ENCODE measurements at regions not wholly inside any gene's neighbourhood (a gene's known extent, or its start where the extent isn't known, plus 50 kb on each side); places are given as distances from the start of the nearest gene placed in this dataset.

- DNase-seq (ENCODE audit: low read depth in 2 of 2), result no peak
Measured at GRCh38 chr15:72920551-72920950, 131.7 kb upstream of the NEO1 start.

DNA sequence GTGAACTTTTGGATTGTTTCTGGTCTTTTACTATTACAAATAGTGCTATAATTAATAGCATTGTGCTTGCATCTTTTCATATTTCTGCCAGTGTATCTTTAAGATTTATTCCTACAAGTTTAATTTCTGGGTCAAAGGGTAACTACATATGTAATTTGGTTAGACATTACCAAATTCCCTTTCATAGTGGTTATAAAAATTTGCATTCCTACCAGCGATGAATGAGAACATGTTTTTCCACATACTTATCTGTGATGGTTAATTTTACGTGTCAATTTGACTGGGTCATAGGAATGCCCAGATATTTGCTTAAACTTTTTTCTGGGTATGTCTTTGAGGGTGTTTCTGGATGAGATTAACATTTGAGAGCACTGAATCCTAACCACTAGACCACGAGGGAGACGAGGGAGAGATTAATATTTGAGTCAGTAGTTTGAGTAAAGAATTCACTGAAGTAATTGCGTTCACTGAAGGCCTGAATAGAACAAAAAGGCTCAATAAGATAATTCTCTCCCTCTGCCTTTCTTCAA, 132.3 kb upstream of the NEO1 start:
- no peak for DNase-seq (ENCODE audit: low read depth in 2 of 2)

DNA sequence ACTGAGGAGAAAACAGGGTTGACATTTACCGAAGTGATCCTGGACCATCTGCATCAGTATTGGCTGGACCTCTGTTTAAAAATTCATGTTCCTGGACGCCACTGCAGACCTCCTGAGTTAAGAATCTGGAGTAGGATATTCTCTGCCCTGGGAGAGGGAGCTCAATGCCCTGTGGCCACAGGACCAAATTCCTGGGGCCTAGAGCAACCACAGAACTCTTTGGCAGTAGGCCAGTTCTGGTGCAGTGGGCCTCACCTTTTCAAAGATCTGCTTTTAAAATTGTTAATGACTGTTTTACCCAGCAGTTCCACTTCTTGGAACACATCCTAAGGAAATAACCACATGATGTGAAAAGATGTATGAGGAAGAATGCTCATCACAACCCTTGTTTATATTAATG, 133.3 kb upstream of the ADPGK start:
- no peak for DNase-seq (ENCODE audit: low read depth in 2 of 2)

DNA sequence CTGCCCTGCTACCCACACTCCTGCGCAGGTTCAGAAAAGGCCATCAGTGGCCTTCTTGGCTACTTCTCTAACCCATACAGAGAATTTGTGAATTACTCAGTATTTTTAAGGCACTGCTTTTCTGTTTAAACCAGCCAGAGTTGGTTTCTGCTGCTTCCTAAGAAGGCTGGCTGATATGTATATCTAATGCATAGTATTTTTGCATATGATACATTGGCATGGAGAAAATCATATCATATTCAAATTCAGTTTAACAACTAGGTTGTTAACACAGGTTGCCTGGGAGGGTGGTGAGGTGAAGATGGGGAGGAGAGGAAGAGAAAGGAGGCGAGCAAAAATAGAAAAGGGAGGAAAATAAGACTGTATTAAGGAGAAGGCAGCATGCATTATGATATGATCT, 132.8 kb upstream of the ADPGK start:
- no peak for DNase-seq (ENCODE audit: low read depth in 2 of 2)

DNA sequence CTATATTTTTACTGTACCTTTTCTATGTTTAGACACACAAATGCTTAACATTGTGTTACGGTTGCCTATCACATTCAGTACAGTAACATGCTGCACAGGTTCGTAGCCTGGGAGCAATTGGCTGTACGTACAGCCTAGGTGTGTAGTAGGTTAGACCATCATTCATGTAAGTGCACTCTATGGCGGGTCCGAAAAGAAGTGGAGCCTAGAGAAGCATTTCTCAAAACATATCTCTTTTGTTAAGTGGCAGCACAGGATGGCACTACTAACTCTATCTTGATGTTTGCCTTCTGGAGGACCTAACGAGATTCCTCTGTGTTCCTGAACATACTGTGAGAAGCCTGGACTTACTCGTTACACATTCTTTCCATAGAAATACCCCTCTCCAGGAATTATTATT, 132.3 kb upstream of the ADPGK start:
- no peak for DNase-seq (ENCODE audit: low read depth in 2 of 2)

- DNase-seq (ENCODE audit: low read depth in 2 of 2), result no peak
Measured at GRCh38 chr15:72912996-72913395, 129.4 kb upstream of the ADPGK start.

GRCh38 chr15:72912121-72912520, 128.6 kb upstream of the ADPGK start:
- no peak for DNase-seq (ENCODE audit: low read depth in 2 of 2)

DNA sequence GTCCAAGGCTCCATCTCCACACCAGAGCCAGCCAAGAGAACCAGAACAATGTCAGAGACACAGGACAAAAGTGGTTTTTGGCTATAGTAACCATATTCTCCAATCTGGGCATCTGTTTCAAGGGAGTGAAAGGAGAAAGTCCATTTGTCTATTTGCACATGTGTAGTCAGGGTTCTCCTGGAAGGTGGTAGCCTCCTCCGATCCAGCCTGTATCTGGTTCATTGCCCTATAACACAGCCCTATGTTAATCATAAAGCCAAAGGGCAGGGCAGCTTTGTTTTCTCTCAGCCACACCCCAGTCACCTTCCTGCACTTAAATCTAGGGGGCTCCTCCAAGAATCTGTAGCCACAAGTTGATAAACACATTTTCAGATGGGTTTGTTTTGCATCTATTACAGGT, 128.1 kb upstream of the ADPGK start:
- no peak for DNase-seq (ENCODE audit: low read depth in 2 of 2)

DNA sequence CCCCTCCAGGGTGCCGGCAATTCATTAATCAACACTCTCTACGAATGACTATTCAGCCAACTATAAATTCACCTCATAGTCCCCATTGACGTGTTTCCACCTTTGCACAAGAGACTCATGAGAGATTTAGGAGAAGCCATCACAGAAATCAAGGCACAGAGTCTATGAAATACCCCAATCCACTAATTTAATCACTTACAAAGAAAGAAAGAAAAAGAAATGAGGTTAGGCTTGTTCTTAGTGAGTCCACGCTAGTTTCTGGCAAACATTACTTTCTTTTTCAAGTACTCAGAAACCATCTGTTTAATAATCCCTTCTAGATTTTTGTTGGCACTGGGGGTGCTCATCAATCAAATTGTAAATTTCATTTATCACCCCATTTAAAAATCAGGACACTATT, 125.2 kb upstream of the ADPGK start:
- no peak for DNase-seq (ENCODE audit: low read depth in 2 of 2)

- no peak for DNase-seq (ENCODE audit: low read depth in 2 of 2)
Measured at GRCh38 chr15:72907733-72908132, 124.2 kb upstream of the ADPGK start.

DNA sequence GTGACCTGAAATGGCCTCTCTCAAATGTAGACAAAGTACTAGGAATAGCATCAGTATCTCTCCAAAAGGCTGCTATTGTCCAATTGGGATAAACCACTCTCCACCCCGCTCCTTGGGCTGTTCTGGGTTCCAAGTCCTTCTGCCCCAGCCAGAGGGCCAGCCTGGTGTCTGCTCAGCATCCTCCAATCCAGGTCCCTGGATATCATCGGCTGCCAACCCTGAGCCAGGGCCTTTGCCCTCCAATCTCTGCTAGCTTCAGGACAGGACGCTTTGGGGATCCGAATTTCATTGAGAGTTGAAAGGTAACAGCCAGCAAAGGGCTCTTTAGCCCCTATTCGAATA, 119.3 kb upstream of the ADPGK start:
- no peak for DNase-seq (ENCODE audit: low read depth in 2 of 2)

DNA sequence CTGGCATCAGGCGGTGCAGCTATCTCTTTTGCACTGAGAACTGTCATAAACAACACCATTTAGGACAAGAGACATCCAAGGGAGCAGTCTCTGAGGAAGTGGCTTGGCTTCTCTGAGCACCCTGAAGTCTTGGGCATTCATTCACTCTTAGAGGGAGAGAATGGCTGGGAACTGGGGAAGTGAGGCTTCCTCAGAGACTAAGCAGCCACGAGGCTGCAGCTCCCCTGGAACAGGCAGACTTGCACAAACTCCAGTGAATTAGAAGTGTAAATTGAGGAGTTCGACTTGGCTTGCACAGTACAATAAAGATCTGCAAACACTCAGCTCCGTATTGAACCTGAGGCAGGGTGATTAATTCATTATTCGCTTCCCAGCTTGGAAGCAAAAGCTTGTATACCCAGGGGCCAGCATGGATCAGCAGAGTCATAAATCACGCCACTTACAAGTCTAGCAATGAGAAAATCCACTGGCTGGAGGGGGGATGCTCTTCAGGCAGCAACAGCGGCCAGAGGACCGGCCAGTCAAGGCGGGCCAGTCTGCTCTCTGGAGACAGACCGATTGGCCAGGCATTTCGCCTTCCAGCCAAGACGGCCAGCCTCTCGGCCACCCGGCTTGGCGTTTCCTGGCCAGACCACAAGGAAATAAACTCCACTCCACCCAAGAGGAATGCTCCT, 118.8 kb upstream of the ADPGK start:
- no peak for DNase-seq (ENCODE audit: low read depth in 2 of 2)

- no peak for DNase-seq (ENCODE audit: low read depth in 2 of 2)
Measured at GRCh38 chr15:72892986-72893385, 109.4 kb upstream of the ADPGK start.

DNA sequence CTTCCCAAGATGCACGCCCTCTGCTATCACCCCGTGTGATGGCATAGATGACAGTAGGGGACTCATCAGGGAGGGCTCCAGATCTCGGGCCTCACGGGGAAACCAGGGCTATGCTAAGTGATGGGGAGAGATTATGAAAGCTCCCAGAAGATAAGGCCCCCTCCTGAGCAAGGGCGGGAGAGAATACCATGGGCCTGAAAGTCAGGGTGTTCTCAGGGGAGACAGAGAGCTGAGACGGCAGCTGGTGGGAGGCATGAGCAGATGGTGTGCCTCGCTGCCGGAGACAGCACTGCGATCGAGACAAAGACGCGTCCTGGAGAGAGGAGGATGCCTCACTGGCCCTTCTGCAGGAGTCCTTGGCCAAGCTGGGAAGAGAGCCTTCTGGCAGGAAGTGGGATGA, 106.5 kb upstream of the ADPGK start:
- DNase-seq (ENCODE audit: low read depth in 2 of 2), result no peak

DNA sequence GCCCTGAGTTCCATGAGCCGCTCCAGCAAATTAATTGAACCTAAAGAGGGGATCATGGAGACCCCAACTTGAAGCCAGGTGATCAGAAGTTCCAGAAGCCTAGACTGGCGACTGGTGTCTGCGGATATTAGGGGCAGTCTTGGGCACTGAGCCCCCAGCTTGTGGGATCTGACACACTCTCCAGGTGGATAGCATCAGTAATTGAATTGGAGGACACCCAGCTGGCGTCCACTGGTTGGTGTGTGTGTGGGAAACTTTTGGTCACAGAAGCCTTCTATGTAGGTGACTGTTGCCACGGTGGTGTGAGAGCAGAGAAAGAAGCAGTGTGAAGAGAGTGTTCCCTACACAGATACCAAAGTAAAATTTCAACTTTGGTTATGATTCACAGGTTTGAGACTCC, 106.0 kb upstream of the ADPGK start:
- no peak for DNase-seq (ENCODE audit: low read depth in 2 of 2)

- DNase-seq (ENCODE audit: low read depth in 2 of 2), result no peak
Measured at GRCh38 chr15:72888811-72889210, 105.3 kb upstream of the ADPGK start.

DNA sequence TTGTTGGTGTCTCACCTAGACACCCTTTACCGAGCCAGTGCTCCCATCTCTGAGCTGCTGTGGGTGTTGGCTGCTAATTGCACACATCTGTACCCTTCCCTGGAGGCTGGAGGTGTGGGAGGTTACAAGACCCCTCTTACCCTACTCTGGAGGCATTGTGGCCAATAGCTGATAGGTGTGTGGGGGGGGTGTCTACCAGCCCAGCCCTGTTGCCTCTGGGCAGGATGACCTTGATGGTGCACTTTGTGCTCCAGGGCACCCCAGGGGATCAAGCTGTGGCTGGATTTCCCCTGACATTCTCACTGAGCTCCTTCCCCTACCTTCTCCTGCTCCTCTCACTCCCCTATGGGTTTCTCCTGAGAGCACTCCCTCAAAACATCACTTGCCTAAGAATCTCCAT, 104.7 kb upstream of the ADPGK start:
- no peak for DNase-seq (ENCODE audit: low read depth in 2 of 2)

- DNase-seq (ENCODE audit: low read depth in 2 of 2), result no peak
Measured at GRCh38 chr15:72887376-72887775, 103.8 kb upstream of the ADPGK start.

DNA sequence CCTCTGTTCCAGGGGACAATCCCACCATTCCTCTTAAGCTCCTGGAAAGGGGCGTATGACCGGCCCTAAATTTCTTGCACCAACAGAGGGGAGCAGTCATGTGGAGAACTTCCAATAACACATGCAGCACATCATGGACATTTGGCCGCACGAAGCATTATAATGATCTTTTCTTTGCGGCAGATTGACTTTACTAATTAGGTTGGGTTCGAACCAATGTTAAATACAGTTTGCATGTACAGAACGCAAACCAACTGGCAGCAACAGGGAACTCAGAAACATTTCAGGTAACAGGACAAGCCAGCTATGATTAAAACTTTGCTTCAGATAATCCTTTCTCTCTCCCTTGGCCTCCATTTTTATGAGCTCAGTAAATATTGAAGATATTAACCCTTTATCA, 100.8 kb upstream of the ADPGK start:
- no peak for DNase-seq (ENCODE audit: low read depth in 2 of 2)

GRCh38 chr15:72873379-72874233, 90.0 kb upstream of the ADPGK start:
- no peak for DNase-seq (ENCODE audit: low read depth in 2 of 2)

DNA sequence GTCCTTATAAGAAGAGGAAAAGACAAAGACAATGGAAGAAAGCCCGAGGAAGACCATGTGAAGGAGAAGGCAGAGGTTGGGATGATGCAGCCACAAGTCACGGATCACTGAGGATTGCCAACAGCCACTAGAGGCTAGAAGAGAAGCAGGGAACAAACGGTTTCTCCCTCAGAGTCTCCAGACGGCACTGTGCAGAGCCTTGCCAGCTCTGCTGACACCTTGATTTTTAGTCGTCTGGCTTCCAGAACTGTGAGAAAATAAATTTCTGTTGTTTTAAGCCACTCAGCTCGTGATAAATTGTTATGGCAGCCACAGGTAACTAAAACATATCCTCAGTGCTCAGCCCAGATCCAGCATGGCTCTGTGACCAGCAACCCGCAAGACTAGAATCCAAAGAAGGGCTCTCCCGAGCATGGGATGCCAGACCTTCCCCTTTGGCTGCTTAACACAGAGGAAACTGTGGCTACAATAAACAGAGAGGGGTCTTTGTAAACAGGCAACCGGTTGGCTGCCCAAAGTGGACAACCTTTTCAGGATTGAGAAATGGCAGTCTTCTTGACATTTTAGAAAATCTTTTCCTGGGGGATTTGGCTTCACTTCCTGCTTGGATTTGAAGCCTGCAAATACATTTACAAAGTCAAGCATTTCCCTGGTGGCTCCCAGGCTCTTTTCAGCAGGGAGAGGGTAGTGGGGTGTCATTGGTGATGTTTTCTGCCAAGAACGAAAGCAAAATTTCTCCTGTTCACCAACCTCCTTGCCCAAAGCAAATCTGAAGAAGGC, 88.7 kb upstream of the ADPGK start:
- no peak for DNase-seq (ENCODE audit: low read depth in 2 of 2)

GRCh38 chr15:72866866-72867616, 83.5 kb upstream of the ADPGK start:
- DNase-seq (ENCODE audit: low read depth in 2 of 2), result no peak

Data from dermis microvascular lymphatic vessel endothelial cell (primary cell).